IPS-18c (cell line): ENCODE measurements at regions not wholly inside any gene's neighbourhood (a gene's known extent, or its start where the extent isn't known, plus 50 kb on each side); places are given as distances from the start of the nearest gene placed in this dataset.
"Not testable (repeated sequence)": the region's sequence is repeated elsewhere in the genome, so short reads cannot be mapped to it uniquely, and the experiment has no call there.

Experiments used
- H3K4me3 ChIP-seq: 2 replicates; pipeline ENCODE4 v1.7.0; 2013; ENCODE audit warnings: low read depth, mild to moderate bottlenecking, low read length, moderate library complexity; ENCODE audit not compliant: insufficient read depth
- H3K9me3 ChIP-seq: one replicate; pipeline ENCODE4 v1.6.1; 2013; ENCODE audit warnings: mild to moderate bottlenecking, low read length, moderate library complexity; ENCODE audit not compliant: control insufficient read depth, insufficient read depth

DNA sequence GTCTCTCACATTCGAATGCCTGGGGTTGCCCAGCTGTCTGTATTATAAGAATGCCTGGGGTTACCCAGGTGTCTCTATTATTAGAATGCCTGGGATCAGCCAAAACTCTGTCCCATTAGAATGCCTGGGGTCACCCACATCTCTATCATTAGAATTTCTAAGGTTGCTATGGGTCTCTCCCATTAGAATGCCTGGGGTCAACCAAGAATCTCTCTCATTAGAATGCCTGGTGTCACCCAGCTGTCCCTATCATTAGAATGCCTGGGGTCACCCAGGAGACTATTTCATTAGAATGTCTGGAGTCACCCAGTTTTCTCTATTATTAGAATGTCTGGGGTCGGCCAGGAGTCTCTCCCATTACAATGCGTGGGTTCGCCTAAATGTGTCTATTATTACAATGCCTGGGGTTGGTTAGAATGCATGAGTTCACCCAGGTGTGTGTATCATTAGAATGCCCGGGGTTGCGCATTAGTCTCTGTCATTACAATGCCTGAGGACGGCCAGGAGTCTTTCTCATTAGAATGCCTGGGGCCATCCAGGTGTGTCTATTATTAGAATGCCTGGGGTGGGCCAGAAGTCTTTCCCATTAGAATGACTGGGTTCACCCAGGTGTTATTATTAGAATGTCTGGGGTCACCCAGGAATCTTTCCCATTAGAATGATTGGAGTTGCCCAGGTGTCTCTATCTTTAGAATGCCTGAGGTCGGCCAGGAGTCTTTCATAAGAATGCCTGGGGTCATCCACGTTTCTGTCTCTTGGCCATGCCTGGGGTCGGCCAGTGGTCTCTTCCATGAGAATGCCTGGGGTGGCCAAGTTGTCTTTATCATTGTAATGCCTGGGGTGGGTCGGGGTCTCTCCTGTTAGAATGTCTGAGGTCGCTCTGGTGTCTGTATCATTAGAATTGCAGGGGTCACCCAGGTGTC lies 59.6 kb downstream of the RNF187 start:
- H3K4me3 ChIP-seq, result no peak overlapping the region
- peaks cover 5% of the 10 kb centered on the region for H3K9me3 ChIP-seq

DNA sequence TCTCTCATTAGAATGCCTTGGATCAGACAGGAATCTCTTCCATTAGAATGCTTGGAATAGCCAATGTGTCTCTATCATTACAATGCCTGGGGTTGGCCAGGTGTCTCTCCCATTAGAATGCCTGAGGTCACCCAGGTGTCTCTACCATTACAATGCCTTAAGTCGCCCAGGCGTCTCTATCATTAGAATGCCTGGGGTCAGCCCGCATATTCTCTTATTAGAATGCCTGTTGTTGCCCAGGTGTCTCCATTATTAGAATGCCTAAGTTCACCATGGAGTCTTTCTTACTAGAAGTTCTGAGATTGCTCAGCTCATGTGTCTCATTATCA lies 60.2 kb downstream of the RNF187 start:
- Histone ChIP-seq H3K4me3 (no peak overlapping the region), H3K9me3 (peaks cover 8% of the 10 kb centered on the region)

DNA sequence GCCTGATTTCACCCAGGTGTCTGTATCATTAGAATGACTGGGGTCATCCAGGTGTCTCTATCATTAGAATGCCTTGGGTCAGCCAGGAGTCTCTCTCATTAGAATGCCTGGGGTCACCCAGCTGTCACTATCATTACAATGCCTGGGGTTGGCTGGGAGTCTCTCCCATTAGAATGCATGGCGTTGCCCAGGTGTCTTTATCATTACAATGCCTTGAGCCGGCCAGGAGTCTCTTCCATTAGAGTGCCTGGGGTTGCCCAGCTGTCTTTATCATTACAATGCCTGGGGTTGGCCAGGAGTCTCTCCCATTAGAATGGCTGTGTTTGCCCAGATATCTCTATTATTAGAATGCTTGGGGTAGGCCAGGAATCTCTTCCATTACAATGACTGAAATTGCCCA lies 61.6 kb downstream of the RNF187 start:
- Histone ChIP-seq H3K9me3 (peaks cover 8% of the 10 kb centered on the region), H3K4me3 (no peak overlapping the region)

DNA sequence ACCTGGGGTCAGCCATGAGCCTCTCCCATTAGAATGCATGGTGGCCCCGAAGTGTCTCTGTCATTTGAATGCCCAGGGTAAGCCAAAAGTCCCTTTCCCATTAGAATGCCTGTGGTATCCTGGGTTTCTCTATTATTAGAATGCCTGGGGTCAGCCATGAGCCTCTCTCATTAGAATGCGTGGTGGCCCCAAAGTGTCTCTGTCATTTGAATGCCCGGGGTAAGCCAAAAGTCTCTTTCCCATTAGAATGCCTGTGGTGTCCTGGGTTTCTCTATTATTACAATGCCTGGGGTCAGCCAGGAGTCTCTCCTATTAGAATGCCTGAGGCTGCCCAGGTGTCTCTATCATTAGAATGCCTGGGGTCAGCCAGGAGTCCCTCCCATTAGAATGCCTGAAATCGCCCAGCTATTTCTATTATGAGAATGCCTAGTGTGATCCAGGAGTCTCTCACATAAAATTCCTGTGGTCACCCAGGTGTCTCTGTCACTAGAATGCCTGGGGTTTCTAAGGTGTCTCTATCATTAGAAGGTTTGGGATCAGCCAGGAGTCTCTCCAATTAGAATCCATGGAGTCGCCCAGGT lies 65.5 kb downstream of the RNF187 start:
- H3K9me3 ChIP-seq, result peaks cover 10% of the 10 kb centered on the region
- H3K4me3 ChIP-seq, result no peak overlapping the region

DNA sequence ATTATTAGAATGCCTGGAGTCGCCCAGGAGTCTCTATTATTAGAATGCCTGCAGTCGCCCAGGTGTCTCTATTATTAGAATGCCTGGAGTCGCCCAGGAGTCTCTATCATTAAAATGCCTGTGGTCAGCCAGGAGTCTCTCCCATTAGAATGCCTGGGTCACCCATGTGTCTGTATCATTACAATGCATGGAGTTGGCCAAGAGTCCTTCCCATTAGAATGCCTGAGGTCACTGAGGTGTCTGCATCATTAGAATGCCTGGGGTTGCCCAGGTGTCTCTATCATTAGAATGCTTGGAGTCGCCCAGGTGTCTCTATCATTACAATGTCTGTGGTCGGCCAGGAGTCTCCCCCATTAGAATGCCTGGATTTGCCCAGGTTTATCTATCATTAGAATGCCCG lies 66.9 kb downstream of the RNF187 start:
- H3K9me3 ChIP-seq, result peaks cover 10% of the 10 kb centered on the region
- H3K4me3 ChIP-seq, result no peak overlapping the region

DNA sequence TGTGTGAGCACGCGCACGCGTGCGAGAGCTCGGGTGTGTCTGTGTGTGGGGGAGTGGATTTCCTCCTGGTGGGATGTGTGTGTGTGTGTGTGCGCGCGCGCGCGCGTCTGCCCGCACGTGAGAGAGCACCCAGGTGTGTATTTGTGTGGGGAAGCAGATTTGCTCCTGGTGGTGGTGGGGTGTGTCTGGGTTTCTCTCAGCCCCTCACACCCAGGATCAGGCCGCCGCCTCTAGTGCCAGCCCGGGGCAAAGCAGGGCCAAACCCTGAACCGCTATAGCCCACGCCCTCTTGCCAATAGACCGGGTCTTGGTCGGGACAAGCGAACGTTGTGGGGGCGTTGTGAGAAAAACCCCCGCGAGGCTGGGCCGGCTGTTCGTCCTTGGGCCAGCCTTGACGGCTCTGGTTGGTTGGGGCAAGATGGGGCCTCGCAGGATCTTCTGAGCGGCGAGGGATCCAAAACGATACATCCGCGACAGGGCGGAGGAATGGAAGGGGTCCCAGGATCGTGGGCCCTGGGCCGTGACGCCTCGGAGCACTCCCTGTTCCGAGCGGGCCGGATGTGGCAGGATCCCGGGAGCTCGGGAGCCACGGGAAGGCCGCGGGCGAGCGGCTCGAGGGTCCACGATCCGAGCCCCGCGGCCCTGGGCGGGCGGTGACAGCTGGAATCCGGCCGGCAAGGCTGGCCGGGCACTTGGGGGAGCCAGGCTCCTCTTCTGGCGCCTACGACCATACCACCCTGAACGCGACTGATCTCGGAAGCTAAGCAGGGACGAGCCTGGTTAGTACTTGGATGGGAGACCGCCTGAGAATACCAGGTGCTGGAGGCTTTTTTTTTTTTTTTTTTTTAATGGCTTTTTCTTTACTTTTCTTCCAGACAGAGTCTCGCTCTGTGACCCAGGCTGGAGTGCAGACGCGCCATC lies 68.2 kb downstream of the RNF187 start:
- Histone ChIP-seq H3K9me3 (peaks cover 7% of the 10 kb centered on the region), H3K4me3 (peak overlapping the region; percentile 28; the same call in 1 of the 2 replicates)

DNA sequence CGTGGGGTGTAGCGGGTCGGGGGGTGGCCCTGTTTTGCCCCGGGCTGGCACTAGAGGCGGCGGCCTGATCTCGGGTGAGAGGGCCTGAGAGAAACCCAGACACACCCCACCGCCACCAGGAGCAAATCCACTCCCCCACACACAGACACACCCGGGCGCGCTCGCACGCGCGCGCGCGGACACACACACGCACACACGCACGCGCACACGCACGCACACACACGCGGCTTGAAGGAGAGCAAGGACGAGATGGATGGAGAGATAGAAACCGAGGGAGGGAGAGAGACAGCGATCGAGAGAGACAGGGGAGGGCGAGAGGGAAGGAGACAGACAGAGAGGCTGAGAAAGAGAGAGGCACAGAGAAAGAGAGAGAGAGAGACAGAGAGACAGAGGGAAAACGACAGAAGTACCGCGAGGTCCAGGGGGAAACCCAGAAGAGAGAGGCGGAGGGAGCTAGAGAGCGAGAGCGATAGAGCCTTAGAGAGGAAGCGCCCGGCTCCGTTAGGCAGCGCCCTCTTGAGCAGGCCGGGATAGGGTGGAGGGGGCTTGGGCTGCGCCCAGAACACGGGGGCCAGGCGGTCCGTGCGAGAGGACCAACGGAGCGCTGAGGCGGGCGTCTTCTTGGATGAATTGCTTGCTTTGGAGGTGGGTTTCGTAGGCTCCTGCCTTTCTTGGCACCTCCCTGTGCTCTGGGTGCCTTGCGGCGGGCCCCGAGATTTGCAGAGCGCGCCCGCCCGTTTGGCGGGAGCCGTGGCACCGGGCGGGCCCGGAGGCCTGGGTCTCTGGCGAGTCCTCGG lies 69.7 kb downstream of the RNF187 start:
- not testable (repeated sequence) for H3K9me3 ChIP-seq, H3K4me3 ChIP-seq
